ENCODE measurements at regions not wholly inside any gene's neighbourhood (a gene's known extent, or its start where the extent isn't known, plus 50 kb on each side); places are given as distances from the start of the nearest gene placed in this dataset.

DNA sequence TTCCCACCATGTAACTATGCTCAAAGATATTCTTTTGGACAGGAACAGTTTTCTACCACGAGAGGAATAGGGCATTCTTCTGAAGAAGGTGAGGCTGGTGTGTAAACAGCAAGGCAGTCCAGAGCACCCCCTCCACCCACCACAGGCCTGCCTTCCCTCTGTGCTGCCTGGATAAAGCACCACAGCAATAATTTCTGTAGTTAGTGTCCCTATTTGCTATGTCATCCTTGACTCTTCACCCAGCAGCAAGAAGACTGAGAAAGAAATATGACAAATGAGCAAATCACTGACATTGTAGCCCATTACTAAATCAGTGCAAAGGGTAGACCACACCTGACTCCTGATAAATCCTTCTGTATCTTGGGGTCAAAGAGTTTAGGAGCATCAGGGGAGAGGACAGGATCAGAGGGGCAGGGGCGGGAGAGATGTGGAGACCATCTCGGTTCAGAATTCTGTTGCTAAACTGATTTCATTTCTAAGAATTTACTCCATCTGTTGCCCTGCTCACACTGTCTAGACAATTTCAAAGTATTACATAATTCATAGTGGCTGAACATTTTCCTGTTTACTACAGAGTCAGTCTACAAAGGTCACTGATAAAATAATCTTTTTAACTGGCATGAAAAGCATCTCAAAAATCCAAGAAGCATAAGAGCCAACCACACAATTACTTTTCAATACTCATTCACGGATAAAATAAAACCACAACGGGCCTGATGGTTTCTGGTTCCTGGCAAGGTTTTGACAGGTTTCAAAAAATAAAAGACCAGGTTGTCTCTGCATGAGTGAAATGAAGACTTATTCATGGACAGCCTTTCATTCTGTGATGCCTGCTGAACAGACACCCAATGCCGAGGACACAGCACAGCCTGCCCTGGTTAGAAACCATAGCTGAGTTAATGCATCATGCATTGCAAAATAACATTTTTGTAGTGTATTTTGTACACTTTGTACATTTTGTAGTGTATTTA, 88.4 kb upstream of the IRS2 start:
- no peak overlapping the region for H3K4me3 ChIP-seq (ENCODE audit: low read depth, low read length)
- no peaks in the 10 kb centered on the region for H3K27me3 ChIP-seq (ENCODE audit: control insufficient read depth, insufficient read depth, low read length)
- H3K9me3 ChIP-seq (ENCODE audit: control insufficient read depth, insufficient read depth, low read length) = no peaks in the 10 kb centered on the region
- ChIA-PET POLR2A (no interaction called here), CTCF (no interaction called here)
- H3K27ac ChIP-seq (ENCODE audit: low read depth, low read length) = no peak overlapping the region
- TF ChIP-seq, protein P1, sequence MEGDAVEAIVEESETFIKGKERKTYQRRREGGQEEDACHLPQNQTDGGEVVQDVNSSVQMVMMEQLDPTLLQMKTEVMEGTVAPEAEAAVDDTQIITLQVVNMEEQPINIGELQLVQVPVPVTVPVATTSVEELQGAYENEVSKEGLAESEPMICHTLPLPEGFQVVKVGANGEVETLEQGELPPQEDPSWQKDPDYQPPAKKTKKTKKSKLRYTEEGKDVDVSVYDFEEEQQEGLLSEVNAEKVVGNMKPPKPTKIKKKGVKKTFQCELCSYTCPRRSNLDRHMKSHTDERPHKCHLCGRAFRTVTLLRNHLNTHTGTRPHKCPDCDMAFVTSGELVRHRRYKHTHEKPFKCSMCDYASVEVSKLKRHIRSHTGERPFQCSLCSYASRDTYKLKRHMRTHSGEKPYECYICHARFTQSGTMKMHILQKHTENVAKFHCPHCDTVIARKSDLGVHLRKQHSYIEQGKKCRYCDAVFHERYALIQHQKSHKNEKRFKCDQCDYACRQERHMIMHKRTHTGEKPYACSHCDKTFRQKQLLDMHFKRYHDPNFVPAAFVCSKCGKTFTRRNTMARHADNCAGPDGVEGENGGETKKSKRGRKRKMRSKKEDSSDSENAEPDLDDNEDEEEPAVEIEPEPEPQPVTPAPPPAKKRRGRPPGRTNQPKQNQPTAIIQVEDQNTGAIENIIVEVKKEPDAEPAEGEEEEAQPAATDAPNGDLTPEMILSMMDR (IDR thresholded peaks at IDR 0.05; ENCODE audit: low read depth, low read length) = no peak
- DNase-seq (ENCODE audit: low read depth, low spot score) = no peak

DNA sequence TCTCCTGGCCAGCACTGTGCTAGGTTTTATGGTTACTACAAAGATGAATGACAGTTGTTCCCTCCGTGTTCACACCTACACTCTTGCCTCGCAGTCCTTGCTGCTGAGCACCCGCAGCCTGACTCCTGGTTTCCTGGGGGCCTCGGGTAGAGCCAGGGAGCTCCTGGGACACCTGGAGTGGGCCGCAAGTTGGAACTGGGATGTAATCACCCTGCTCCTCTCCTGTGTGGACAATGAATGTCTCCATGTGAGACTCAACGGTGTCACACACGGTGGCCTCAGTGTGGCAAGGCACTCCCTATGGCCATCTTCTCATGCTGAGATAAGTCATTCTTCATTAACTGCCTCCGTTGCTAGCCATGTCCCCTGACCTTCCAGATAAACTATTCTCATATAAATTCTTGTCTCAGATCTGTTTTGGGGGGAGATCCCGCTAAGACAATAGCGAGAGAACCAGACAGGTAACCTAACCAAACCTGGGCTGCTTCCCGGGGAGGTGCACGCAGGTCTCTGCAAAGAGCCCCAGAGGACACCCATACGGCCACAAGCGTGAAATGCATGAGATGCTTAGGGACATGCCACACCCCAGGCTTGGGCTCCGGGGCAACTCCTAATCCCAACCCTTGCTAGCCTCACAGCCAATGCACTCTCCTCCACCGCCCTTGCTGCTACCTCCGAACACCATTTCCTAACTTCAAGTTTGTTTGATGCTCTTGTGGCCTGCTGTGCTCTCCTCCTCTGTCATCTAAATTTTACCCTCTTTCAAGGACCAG, 87.2 kb upstream of the IRS2 start:
- Histone ChIP-seq H3K27me3 (ENCODE audit: control insufficient read depth, insufficient read depth, low read length) (no peaks in the 10 kb centered on the region), H3K27ac (ENCODE audit: low read depth, low read length) (no peak overlapping the region), H3K4me3 (ENCODE audit: low read depth, low read length) (no peak overlapping the region), H3K9me3 (ENCODE audit: control insufficient read depth, insufficient read depth, low read length) (no peaks in the 10 kb centered on the region)
- CTCF ChIA-PET = no interaction called here
- DNase-seq (ENCODE audit: low read depth, low spot score) = no peak
- TF ChIP-seq, protein P1 (IDR thresholded peaks at IDR 0.05; ENCODE audit: low read depth, low read length) = no peak
- POLR2A ChIA-PET = no interaction called here

DNA sequence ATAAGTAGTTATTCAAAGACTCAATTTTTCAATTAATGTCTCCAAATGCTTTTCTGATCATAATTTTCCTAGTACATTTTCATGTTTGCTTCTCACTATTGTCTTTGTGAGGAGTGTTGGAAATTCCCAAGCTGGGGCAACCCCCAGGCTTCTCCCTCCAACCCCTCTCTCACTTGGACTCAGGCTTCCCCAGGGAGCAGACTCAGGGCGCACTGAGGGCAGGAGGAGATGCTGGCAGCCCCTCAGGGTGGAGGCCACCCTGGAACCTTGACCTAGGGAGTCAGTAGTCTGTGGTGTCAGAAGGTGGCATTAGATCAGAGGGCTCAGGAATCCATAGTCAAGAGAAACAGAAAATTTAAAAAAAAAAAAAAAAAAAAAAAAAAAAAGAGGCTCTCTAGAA, 86.5 kb upstream of the IRS2 start:
- Histone ChIP-seq H3K27me3 (ENCODE audit: control insufficient read depth, insufficient read depth, low read length) (no peaks in the 10 kb centered on the region), H3K9me3 (ENCODE audit: control insufficient read depth, insufficient read depth, low read length) (no peaks in the 10 kb centered on the region), H3K27ac (ENCODE audit: low read depth, low read length) (no peak overlapping the region), H3K4me3 (ENCODE audit: low read depth, low read length) (no peak overlapping the region)
- no peak for DNase-seq (ENCODE audit: low read depth, low spot score)
- ChIA-PET CTCF (no interaction called here), POLR2A (no interaction called here)
- TF ChIP-seq, protein P1 (IDR thresholded peaks at IDR 0.05; ENCODE audit: low read depth, low read length) = no peak

DNA sequence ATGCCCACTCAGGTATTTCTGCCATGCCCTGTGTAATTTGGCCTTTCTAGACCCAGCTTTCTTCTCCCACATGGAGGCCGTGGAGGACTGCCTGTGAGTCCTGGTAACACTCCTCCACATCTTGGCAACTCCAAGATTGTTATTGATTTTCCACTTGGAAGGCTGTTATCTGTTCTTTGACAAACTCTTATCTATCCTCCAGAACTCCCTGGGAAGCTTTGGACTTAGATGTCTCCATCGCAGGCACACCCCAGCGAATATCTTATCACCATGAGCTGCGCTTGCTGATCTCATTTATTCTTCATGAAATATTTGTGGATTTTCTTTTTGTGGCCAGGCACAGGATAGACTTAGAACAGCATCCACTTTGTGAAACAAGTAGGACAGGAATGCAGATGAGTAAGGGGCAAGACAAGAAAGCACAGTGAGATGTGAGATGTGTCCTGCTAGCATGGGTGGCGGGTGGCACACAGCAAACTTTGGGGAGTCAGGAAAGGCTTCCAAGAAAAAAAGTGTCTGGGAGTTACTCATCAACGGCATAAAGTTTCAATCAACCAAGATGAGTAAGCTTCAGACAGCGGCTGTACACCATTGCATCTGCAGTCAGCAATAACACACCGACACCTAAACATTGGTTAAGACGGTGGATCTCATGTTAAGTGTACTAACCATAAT, 84.5 kb upstream of the IRS2 start:
- no peak for DNase-seq (ENCODE audit: low read depth, low spot score)

More for the DNA sequence above, 84.5 kb upstream of the IRS2 start:
- Histone ChIP-seq H3K9me3 (ENCODE audit: control insufficient read depth, insufficient read depth, low read length) (no peaks in the 10 kb centered on the region), H3K4me3 (ENCODE audit: low read depth, low read length) (no peak overlapping the region), H3K27ac (ENCODE audit: low read depth, low read length) (no peak overlapping the region), H3K27me3 (ENCODE audit: control insufficient read depth, insufficient read depth, low read length) (no peaks in the 10 kb centered on the region)
- ChIA-PET CTCF (interaction anchor here (0.7 to 1.0 kb wide), 2 partner anchors 10 to 112 kb away, joined by 3 to 5 read pairs; no protein-coding TSS in a partner anchor), POLR2A (no interaction called here)
- TF ChIP-seq, protein P1 (IDR thresholded peaks at IDR 0.05; ENCODE audit: low read depth, low read length) = no peak
